Gastroesophageal sphincter (tissue), 4 donors: ENCODE measurements at regions not wholly inside any gene's neighbourhood (a gene's known extent, or its start where the extent isn't known, plus 50 kb on each side); places are given as distances from the start of the nearest gene placed in this dataset.
"Not testable (repeated sequence)": the region's sequence is repeated elsewhere in the genome, so short reads cannot be mapped to it uniquely, and the experiment has no call there.

Experiments
- ATAC-seq: fragments of 150-250 bp; one replicate; pipeline ENCODE4 v1.9.1; 2016; ENCODE audit warnings: mild to moderate bottlenecking, moderate library complexity
- H3K27ac ChIP-seq, 4 donors: fragments of 200-600 bp; sonication (generic) in 3 of 4; 1 replicate in 3 of 4; 2 replicates in 1 of 4; pipeline ENCODE4 v1.5.1; 2016 to 2019
- H3K27me3 ChIP-seq: fragments of 200-600 bp; sonication (generic); one replicate; pipeline ENCODE4 v1.5.1; 2019
- H3K36me3 ChIP-seq, 2 donors: fragments of 200-600 bp; sonication (generic); one replicate each; pipeline ENCODE4 v1.5.1; 2019; ENCODE audit warnings: control low read depth in 1 of 2
- H3K4me1 ChIP-seq, 3 donors: fragments of 200-600 bp; sonication (generic); 1 replicate in 2 of 3; 2 replicates in 1 of 3; pipeline ENCODE4 v1.5.1; 2016 to 2019; ENCODE audit warnings: control low read depth in 2 of 3
- H3K4me3 ChIP-seq, 2 donors: fragments of 200-600 bp; sonication (generic); one replicate each; pipeline ENCODE4 v1.5.1; 2019; ENCODE audit warnings: mild to moderate bottlenecking in 1 of 2, moderate library complexity in 1 of 2
- H3K9me3 ChIP-seq, 3 donors: fragments of 200-600 bp; sonication (generic); one replicate each; pipeline ENCODE4 v1.5.1; 2017 to 2019; ENCODE audit warnings: control low read depth in 2 of 3
- EP300 ChIP-seq: sonication (generic); formaldehyde crosslinking; IDR thresholded peaks from one replicate; pipeline ENCODE4 v1.6.1; 2017; ENCODE audit warnings: antibody characterized with exemption, mild to moderate bottlenecking
- POLR2A ChIP-seq, 2 donors: fragments of 450-650 bp; IDR thresholded peaks; one replicate each; pipeline ENCODE4 v1.6.1; 2017; ENCODE audit warnings: antibody characterized with exemption in 2 of 2, mild to moderate bottlenecking in 2 of 2, moderate library complexity in 1 of 2
- POLR2AphosphoS5 ChIP-seq: sonication (generic); formaldehyde crosslinking; IDR thresholded peaks from one replicate; pipeline ENCODE4 v1.6.1; 2017; ENCODE audit warnings: antibody characterized with exemption
- WGBS, 2 donors: methylation state at CpG; one replicate each; pipeline ENCODE4 v1.1.5; 2018; ENCODE audit warnings: low coverage in 1 of 2; 5-methylcytosine and 5-hydroxymethylcytosine counted together
- TF ChIP-seq, protein P1 (sequence below), 4 experiments: fragments of 200-600 bp in 2 of 4; fragments of 450-650 bp in 2 of 4; sonication (generic) in 1 of 4; IDR thresholded peaks; one replicate each; pipeline ENCODE4 v1.5.1; 2017 to 2019; ENCODE audit warnings: antibody characterized with exemption in 4 of 4, mild to moderate bottlenecking in 2 of 4, moderate library complexity in 2 of 4

DNA sequence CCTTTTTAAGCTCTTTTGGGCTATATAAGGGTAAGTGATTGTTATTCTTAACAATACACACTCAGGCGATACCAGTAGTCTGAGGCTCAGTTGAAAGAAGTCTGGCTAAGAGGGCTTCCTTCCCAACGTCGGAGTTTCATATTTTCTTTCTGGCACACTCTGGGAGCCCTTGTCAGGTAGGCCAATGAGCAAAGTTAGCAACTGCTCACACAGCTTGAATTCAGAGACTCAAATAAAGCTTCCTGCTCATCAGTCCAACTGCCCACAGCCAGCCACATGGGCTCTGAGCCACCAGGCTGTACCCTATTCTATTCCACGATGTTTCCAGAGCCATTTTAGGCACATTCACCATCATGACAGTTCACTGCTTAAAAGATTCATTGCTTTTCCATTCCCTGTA, 155.1 kb upstream of the TBL1XR1 start:
- no peaks in the 10 kb centered on the region for H3K36me3 ChIP-seq
- peak overlapping the region; percentile 21 to 64 (median 40) for H3K27ac ChIP-seq
- H3K4me3 ChIP-seq = no peak overlapping the region
- H3K4me1 ChIP-seq = peaks cover 2 to 20% (median 8%) of the 10 kb centered on the region in 3 donors
- no peaks in the 10 kb centered on the region for H3K9me3 ChIP-seq
- WGBS, 2 donors = 38 to 43% methylated on average over 4 of the region's 4 CpGs
- TF ChIP-seq POLR2AphosphoS5 (no peak), POLR2A (IDR thresholded peaks at IDR 0.05) (no peak), EP300 (no peak)
- TF ChIP-seq, protein P1, sequence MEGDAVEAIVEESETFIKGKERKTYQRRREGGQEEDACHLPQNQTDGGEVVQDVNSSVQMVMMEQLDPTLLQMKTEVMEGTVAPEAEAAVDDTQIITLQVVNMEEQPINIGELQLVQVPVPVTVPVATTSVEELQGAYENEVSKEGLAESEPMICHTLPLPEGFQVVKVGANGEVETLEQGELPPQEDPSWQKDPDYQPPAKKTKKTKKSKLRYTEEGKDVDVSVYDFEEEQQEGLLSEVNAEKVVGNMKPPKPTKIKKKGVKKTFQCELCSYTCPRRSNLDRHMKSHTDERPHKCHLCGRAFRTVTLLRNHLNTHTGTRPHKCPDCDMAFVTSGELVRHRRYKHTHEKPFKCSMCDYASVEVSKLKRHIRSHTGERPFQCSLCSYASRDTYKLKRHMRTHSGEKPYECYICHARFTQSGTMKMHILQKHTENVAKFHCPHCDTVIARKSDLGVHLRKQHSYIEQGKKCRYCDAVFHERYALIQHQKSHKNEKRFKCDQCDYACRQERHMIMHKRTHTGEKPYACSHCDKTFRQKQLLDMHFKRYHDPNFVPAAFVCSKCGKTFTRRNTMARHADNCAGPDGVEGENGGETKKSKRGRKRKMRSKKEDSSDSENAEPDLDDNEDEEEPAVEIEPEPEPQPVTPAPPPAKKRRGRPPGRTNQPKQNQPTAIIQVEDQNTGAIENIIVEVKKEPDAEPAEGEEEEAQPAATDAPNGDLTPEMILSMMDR (IDR thresholded peaks at IDR 0.05) = no peak
- ATAC-seq = no peak
- H3K27me3 ChIP-seq = no peaks in the 10 kb centered on the region

DNA sequence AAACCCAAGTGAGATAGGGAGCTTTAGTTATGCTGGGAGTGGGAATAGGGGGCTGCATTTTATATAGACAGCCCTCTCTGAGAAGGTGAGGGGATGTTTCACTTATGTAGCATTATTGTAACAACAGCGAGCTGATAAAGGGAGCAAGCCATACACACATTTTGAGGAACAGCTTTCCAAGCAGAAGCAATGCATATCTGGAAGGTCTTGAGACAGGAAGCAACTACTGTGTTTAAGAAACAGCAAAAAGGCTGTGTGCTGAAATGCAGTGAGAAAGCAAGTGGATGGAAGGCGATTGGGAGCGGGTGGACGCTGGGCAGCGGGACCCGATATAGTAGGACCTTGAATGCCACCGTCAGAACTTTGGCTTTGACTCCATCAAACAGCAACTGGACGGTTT, 155.9 kb upstream of the TBL1XR1 start:
- ATAC-seq = no peak
- Histone ChIP-seq H3K27me3 (no peaks in the 10 kb centered on the region), H3K36me3 (no peaks in the 10 kb centered on the region), H3K9me3 (no peaks in the 10 kb centered on the region), H3K4me3 (no peak overlapping the region), H3K27ac (peak overlapping the region in 2 of 4 donors; percentile 51 to 64), H3K4me1 (peaks cover 8 to 28% (median 15%) of the 10 kb centered on the region in 3 donors)
- no peak for TF ChIP-seq EP300
- TF ChIP-seq, protein P1 (IDR thresholded peaks at IDR 0.05) = no peak
- TF ChIP-seq POLR2AphosphoS5 = no peak
- TF ChIP-seq POLR2A (IDR thresholded peaks at IDR 0.05) = no peak
- 75 to 88% methylated on average over 1 to 7 of the region's 8 CpGs for WGBS, 2 donors

DNA sequence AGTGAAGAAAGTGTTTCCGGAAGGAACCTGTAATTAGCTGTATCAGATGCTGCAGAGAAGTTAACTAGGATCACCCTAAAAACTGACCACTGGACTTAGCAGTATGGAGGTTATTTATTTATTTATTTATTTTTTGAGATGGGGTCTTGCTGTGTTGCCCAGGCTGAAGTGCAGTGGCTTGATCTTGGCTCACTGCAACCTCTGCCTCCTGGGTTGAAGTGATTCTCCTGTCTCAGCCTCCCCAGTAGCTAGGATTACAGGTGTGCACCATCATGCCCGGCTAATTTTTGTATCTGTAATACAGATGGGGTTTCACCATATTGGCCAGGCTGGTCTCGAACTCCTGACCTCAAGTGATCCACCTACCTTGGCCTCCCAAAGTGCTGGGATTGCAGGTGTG, 156.6 kb upstream of the TBL1XR1 start:
- not testable (repeated sequence) for H3K9me3 ChIP-seq, H3K27ac ChIP-seq, ATAC-seq, H3K4me3 ChIP-seq, H3K27me3 ChIP-seq, H3K36me3 ChIP-seq
- peaks cover 8 to 35% (median 22%) of the 10 kb centered on the region in 3 donors for H3K4me1 ChIP-seq
- 100% methylated on average over 1 to 2 of the region's 3 CpGs for WGBS, 2 donors

DNA sequence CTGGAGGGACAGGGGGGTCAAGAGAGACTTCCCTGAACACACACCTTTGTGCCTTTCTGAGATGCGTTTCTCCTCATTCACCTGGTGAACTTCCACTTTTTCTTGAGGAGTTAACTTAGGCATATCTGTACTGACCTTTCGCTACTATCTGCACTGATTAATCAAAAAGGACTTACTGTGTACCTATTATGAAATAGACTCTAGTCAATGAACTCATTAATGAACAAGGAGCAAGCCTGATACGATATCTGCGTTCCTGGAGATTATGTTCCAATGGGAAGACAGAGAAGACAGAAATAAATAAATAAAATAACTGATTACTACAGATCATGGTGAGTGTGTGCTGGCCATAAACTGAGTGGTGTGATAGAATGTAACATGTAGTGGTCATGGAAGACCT, 157.2 kb upstream of the TBL1XR1 start:
- Histone ChIP-seq H3K4me1 (peaks cover 11 to 41% (median 28%) of the 10 kb centered on the region in 3 donors), H3K9me3 (no peaks in the 10 kb centered on the region), H3K27ac (no peak overlapping the region), H3K36me3 (no peaks in the 10 kb centered on the region), H3K4me3 (no peak overlapping the region), H3K27me3 (no peaks in the 10 kb centered on the region)
- WGBS, 2 donors = 63 to 91% methylated on average over 4 of the region's 4 CpGs
- ATAC-seq = no peak
- no peak for TF ChIP-seq POLR2AphosphoS5
- no peak for TF ChIP-seq EP300
- no peak for TF ChIP-seq POLR2A (IDR thresholded peaks at IDR 0.05)
- TF ChIP-seq, protein P1 (IDR thresholded peaks at IDR 0.05) = no peak

DNA sequence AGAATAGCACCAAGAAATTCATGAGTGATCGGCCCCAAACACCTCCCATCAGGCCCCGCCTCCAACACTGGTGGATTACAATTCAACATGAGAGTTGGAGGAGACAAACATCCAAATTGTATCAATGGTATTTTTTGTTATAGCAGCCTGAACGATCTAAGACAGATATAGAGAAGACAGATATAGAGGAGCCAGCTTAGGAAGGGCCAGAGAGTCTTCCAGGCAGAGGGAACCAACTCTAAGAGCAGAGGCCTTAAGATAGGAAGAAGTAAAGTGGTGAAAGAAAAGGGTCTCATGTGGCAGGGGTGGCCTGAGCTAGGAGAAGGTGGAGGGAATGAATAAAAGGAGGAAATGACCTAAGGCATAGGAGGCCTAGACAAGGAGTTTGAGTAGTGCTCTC, 158.8 kb upstream of the TBL1XR1 start:
- Histone ChIP-seq H3K4me1 (peaks cover 11 to 52% (median 35%) of the 10 kb centered on the region in 3 donors), H3K9me3 (no peaks in the 10 kb centered on the region), H3K4me3 (no peak overlapping the region), H3K36me3 (no peaks in the 10 kb centered on the region), H3K27me3 (no peaks in the 10 kb centered on the region), H3K27ac (peak overlapping the region in 3 of 4 donors; percentile 87 to 90 (median 89))
- no peak for ATAC-seq
- TF ChIP-seq EP300 = no peak
- TF ChIP-seq, protein P1 (IDR thresholded peaks at IDR 0.05) = no peak
- no peak for TF ChIP-seq POLR2AphosphoS5
- no peak for TF ChIP-seq POLR2A (IDR thresholded peaks at IDR 0.05)
- 89 to 90% methylated on average over 3 of the region's 3 CpGs for WGBS, 2 donors
